ENCODE measurements at regions not wholly inside any gene's neighbourhood (a gene's known extent, or its start where the extent isn't known, plus 50 kb on each side); places are given as distances from the start of the nearest gene placed in this dataset.

DNA sequence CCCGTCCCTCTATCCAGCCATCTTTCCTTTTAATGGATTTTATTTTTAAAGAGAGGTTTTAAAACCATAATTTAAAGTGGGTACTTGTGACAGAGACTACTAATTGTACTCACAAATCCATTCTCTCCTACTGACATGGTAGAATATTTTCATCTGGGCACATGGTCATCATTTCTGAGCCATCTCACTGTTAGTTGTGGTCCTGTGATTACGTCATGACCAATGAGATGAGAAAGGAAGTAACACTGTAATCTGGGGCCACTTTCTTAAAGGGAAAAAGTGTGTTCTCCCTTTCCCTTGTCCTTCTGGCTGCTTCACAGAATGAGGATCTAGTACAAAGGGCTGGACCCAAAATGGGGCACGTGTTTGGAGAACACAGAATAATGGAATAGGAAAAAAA, 538.7 kb downstream of the CMPK2 start:
- TF ChIP-seq REST (IDR thresholded peaks at IDR 0.05; ENCODE audit: insufficient read depth in 1 of 2, low read depth in 2 of 2, low read length in 2 of 2): no peak
- no peak for TF ChIP-seq POLR2AphosphoS5 (IDR thresholded peaks at IDR 0.05; ENCODE audit: low read depth, low read length)
- TF ChIP-seq TAF1 (IDR thresholded peaks at IDR 0.05; ENCODE audit: borderline replicate concordance, insufficient read depth, low read length): no peak
- TF ChIP-seq SIN3A (IDR thresholded peaks at IDR 0.05; ENCODE audit: borderline replicate concordance, insufficient read depth, low read length): no peak
- TF ChIP-seq FOXP2 (optimal IDR thresholded peaks at IDR 0.05; ENCODE audit: borderline replicate concordance, extremely low read depth, extremely low read length, insufficient read depth): no peak

All from PFSK-1 (cell line).